ENCODE measurements at regions not wholly inside any gene's neighbourhood (a gene's known extent, or its start where the extent isn't known, plus 50 kb on each side); places are given as distances from the start of the nearest gene placed in this dataset.
"Not testable (repeated sequence)": the region's sequence is repeated elsewhere in the genome, so short reads cannot be mapped to it uniquely, and the experiment has no call there.

DNA sequence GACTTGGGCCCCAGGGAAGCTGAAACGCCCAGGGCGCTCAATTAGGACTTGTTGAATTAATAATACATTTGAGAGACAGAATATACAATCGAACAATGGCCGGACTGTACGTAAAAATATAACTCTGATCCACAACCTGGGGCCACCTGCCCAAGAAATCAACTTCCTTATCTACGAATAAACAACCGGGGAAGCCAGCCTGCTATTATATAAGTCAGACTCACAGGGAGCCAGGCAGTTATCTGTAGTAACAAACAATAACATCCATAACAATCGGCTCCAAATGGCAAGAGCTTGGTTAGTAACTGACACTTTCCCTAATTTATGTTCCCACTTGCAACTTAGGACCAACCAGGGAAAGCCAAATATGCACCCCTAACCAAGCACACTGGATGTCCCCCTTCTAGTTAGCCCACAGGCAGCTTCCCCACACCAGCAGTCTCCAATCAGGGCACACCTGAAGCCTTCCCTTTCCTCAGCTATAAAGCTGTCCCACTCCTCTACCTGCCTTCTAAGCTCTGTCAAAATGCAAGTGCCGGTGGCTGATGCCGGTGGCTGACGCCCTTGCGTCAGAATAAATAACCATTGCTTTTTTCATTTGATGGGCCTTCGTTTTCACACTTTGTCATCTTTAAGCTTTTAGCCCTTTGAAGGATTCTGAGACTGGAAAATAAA is 135.2 kb downstream of the FAM72B start:
- TF ChIP-seq, protein P1, sequence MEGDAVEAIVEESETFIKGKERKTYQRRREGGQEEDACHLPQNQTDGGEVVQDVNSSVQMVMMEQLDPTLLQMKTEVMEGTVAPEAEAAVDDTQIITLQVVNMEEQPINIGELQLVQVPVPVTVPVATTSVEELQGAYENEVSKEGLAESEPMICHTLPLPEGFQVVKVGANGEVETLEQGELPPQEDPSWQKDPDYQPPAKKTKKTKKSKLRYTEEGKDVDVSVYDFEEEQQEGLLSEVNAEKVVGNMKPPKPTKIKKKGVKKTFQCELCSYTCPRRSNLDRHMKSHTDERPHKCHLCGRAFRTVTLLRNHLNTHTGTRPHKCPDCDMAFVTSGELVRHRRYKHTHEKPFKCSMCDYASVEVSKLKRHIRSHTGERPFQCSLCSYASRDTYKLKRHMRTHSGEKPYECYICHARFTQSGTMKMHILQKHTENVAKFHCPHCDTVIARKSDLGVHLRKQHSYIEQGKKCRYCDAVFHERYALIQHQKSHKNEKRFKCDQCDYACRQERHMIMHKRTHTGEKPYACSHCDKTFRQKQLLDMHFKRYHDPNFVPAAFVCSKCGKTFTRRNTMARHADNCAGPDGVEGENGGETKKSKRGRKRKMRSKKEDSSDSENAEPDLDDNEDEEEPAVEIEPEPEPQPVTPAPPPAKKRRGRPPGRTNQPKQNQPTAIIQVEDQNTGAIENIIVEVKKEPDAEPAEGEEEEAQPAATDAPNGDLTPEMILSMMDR (conservative IDR thresholded peaks at IDR 0.05; ENCODE audit: low read length): not testable (repeated sequence)
- TF ChIP-seq EZH2phosphoT487 (IDR thresholded peaks at IDR 0.05; ENCODE audit: borderline replicate concordance): not testable (repeated sequence)

All from Loucy (cell line).